ENCODE measurements at regions not wholly inside any gene's neighbourhood (a gene's known extent, or its start where the extent isn't known, plus 50 kb on each side); places are given as distances from the start of the nearest gene placed in this dataset.

DNA sequence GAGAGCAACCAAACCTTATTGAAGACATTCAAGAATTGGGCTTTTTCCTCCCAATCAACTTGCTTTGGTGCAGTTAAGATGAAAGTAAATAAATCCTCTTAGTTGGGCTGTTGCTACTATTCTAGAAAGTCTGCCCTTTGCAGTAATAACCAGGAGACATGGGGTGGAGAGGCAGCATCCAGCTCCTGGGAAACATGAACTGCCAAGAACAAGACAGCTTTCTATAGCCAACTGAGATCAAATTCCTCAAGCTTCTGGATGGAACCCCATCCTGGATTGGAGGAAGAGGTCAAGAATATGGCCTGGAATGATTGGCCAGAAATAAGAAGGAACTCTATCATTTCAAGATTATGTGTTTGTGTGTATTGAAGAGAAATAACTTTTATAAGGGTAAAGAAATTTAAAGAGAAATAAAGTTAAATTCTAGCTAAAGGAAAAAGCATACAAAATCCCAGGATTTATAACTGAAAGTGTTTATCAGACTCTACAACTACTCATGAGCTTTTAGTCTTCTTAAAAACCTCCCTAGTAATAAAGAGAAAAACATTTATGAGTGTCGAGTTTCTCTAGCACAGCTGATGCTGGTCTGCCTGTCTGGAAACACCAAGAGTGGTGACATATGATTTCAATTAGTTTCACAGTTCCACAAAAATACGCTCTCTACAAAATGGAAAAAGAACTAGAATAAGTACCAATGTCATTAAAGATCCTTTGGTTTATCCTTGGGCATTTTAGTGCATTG lies 70.1 kb upstream of the COL1A2 start:
- peak; percentile 53 for DNase-seq

DNA sequence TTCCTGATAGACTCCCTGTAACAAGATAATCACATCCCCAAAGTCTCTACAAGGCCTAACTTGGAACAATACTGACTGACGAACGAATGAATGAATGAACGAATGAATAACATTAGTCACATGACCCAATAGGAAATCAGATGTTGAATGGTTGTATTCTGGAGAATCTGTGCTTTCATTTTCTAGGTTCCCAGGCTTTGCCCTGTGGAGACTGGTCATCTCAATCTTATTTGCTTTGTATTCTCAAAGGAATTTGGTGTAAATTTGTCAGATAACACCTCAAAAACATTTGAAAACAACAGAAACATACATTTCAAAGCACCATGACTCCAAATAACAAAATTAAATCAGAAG lies 69.6 kb upstream of the COL1A2 start:
- no peak for DNase-seq

DNA sequence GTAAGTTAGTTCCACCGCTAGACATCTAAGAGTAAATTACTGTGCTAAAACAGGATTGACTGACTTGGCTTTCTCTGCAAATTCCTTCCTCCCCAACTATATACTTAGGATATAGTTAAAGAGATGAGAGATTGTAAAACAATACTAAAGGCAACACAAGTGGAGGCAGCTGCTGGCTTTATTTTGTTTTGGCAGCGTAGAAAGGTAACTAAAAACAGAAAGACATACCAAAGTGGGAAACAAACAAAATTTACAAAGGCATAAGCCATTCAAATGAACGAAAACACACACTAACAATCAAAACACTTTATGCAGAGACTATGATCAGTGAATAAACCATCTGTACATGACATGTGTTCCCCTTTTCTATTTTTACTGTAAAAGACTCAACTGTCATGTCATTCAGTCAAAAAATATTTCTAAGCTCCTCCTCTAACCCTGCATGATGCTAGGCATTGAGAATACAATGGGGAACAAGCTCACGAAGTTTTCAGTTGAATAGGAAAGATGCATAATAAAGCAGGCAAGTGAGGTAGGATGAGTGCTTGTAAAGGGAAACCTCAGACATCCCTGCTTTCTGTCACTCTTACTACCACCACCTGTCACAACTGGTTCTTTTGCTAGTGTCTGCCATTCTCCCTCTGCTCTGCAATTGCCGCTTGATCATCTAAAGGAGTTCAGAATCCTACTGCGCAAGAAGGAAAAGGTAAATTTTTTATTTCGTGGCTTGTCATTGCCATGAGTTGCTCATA lies 64.2 kb upstream of the COL1A2 start:
- DNase-seq = no peak

DNA sequence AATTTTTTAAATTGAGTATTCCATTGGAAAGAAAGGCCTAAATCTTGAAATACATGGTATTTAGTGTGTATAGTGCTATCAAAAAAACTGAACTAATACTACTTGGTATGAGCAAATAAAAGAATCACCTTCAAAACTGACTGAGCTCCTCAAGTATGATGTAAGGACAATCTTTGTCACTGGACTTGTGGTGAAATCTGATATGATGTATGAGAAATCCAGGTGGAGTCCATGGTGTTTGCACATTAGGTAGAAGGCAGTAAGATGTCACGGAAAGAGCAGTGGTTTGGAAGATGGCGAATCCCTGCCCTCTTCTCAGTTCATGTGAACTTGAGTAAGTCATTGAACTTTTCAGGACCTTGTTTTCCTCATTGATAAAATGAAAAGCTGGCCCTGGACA lies 62.1 kb upstream of the COL1A2 start:
- no peak for DNase-seq

DNA sequence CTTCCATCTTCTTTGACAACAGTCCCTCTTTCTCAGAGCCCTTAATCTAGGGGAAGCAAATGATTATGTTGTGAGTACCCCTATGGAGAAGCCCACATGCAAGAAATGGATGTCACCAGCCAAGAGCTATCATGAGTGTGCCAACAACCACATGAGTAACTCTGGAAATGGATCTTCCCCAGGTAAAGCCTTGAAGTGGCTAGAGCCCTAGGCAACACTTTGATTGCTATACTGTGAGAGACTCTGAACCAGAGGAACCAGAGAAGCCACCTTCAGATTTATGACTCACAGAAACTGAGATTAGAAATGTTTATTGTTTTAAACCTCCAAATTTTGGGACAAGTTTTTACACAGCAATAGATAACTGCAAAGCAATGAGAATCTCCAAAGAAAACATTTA lies 60.9 kb upstream of the COL1A2 start:
- DNase-seq = no peak

DNA sequence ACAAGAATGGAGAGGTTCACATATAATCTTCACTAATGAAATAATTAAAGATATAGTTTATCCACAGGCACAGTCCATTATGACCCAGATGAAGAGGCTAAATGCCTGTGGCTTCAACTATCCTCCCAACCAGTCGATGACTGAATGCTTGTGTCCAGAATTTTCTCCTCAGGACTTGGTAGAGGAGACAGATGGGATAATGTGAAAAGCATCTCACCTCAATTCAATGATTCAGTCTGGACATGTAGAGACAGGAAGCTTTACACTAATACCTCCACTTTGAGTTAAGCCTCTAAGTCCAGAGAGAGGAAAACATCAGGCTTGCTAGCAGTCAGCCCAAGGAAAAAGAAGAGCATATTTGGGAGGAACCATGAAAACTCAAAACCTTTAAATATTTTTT lies 59.1 kb upstream of the COL1A2 start:
- no peak for DNase-seq

DNA sequence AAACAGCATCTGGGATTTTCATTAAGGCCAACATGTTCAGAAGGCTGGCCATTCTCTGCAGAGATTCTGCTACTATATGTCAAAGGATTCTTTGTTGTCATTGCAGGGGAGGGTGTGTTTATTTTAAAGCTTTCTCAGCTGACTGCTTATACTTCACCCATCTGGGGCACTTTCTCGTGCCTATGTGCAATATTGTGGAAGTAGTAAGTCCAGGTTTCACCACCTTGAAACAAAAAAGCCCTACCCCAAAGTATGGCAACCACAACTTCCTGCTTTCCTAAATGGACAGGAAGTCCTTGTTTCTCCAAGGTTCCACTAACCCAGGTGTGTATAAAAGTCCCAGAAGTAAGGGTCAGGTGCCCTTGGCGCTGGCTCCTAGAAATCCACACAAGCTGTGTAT lies 58.7 kb upstream of the COL1A2 start:
- DNase-seq = no peak

DNA sequence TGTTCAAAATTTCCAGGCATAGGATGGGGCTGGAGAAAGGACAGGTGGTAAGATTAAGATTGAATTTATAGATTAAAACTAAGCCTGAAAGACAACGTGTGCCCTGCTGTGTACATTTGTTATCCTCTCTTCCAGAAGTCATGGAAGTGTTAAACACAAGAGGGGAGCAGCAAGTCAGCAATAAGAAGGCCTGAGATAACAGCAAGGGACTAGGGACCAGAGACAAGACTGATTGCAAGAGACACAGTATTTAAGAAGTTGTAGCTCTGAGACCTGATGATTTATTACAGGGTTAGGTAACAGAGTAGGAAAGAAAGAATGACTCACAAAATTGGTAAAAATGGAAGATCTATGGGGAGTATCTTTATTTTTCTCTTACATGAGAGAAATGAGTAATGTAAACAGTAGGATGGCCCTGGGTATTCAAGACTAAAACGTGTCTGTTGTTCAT lies 55.7 kb upstream of the COL1A2 start:
- DNase-seq = no peak

DNA sequence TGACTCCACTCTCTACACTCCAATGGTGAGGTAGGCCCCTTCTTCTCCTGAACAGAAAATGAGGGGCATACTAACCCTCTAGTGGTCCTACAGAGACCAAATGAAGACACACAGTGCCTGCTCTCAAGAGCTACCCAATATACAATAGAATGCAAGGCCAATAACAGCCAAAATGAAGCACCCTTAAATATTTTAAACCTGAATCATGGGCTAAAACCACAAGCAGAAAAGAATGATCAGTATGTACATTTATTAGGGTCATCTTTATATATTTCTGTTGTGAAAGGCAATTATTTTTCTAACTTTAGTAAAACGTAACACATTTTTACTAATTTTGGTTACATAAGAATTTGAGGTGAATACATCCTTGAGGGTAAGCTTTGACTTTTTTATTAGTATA lies 49.9 kb upstream of the COL1A2 start:
- no peak for DNase-seq
